Glomerular visceral epithelial cell (primary cell): ENCODE measurements at regions not wholly inside any gene's neighbourhood (a gene's known extent, or its start where the extent isn't known, plus 50 kb on each side); places are given as distances from the start of the nearest gene placed in this dataset.

Experiments
- DNase-seq: peaks from one replicate; pipeline ENCODE4 v3.0.0-alpha.2; 2016; ENCODE audit errors: extremely low spot score

DNA sequence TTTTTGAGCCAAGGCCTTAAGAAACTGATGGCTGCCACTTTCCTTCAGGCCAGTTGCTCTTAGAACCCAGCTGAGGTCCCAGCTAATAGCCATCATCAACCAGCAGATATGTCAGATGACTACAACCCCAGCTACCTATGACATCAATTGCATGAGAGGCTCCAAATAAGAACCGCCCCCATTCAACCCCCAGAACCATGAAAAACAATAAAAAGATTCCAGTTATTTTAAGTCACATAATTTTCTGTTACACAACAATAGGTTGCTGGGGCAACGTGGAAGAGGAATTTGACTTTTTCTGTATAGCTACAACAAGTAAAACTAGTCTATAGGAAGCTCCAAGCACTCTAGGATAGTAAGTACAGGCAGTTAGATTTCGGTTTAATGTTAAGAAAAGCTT is 216.3 kb upstream of the MTNR1B start:
- no peak for DNase-seq

DNA sequence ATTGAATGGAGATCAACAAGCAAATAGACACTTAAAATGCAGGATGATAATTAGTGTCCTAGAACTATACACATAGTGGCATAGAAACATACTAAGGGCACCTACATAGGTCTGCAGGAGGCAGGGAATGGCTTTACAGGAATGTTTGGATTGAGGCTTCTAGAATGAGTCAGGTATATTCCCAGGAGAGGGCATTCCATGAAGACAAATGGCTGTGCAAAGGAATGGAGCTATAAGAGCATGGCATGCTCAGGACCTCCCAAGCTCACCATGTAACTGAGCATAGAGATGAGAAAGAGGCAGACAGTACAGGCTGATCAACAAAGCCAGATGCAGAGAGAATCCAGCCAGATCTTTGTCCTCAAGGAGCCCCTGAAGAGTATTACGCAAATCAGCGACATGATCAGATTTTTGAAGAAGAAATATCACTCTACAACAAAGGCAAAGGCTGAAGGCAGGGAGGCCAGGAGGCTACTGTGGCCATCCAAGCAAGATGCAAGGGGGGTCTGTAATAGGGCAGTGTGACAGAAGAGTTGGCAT is 211.1 kb upstream of the MTNR1B start:
- no peak for DNase-seq

DNA sequence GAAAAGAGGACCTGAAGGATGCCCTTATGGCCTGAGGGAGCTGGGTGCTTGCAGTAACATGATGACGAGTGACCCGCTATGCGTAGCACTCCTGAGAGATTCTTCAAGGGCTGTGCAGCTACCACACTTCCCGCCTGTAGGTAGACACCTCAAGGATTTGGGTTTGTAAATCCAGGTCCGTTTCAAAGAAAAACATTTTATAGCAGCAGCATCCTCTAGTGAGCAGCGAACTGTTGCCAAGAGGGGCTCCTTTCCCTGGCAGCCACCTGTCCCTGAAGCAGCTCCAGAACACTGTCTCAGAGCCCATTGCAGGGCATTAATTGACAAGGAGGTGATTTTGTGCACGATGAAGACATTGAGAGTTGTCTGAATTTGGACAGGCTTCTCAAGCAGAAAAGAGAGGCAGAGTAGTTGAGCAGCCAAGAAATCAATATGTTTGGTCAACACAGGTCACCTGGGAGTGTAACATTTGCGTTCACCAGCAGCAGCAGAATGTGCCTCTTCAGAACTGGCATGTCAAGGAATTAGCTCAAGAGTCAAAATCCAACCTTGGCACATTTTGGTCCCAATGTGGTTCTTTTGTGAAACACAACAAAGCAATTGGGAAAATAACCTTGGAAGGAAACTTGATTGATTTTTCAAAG is 209.8 kb upstream of the MTNR1B start:
- no peak for DNase-seq

DNA sequence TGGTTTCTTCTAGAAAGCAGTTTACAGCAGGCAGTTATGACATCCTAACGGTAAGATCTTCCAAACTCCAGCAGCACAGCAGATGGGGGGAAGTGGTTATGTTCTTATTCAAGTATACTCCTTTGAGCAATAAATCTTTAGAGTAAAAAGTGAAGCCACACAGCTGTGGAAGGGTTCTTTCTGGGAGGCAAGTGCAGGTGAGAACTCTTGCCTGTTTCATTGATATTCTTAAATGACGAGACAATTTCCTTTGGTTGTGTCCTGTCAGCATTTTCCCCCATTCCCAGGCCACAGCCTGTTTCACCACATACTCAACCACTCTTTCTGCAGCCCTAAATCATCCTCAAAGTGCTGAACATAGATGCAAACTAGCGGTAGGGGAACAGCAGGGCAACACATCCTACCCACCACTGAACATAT is 207.3 kb upstream of the MTNR1B start:
- no peak for DNase-seq

DNA sequence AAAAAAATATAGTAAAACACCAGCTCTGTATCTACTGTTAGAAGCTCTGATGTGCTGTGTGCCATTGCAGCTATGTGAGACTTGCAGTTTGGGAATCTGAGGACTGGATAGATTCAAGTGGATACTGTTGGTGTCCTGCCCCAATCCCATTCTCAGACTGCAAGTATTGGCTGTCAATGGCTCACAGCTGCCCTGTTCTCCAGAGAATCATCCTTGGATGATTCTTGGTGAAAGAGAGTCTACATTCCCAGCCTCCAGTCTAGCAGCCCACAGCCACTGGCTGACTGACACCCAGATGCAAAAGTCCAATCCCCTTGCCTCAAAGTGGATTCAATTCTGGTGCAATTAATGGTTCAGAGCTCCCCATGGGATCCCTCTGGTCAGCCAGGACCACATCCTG is 206.1 kb upstream of the MTNR1B start:
- no peak for DNase-seq

DNA sequence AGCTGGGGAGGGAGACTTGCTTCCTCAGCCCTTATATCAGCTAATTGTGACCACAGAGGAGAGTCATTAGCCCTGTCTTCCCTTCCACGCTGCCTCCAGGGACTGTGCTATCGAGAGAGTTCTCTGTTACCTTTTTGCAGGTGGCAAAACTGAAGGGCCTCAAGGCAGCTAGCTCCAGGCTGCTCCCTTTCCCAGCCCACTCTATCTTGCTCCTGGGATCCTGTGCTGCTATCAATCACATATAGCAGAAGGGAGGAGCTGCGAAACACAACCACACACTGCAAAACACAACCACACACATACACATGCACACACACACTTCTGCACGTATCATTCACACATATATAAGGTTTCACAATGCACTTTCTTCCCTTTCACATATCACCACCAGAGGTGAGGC is 205.3 kb upstream of the MTNR1B start:
- no peak for DNase-seq

DNA sequence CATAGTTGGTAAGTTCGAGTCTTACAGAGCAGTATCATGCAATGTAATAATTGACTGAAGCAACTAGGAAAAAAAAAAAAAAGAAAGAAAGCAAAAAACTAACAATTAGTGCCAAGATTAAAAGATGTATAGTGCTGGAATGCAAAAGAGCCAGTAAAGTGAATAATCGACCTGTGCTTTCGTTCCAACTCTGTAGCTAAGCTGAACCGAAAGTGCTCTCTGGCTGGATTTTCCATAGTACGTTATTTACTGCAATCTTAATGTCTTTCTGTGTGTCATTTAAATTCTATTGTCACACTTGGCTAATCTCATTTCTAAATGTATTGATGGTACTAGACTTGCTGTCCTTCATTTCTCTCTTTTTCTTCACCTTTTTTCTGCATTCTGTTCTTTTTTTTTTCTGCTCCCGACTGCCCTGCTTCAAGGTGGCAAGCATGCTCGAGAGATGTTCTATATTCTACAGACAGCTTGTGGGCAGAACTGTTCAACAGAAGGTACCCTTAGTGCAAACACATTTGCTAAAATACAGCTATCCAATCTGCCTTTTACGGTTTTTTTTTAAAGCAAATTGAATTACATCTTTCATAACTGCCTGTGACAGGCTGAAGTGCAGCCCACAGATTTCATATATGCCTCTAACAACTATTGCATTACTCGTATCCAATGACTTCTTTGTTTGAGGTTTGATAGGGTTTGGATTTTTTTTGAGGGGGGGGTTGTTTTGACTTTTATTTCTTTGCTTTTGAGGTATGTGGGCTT is 204.2 kb upstream of the MTNR1B start:
- no peak for DNase-seq

DNA sequence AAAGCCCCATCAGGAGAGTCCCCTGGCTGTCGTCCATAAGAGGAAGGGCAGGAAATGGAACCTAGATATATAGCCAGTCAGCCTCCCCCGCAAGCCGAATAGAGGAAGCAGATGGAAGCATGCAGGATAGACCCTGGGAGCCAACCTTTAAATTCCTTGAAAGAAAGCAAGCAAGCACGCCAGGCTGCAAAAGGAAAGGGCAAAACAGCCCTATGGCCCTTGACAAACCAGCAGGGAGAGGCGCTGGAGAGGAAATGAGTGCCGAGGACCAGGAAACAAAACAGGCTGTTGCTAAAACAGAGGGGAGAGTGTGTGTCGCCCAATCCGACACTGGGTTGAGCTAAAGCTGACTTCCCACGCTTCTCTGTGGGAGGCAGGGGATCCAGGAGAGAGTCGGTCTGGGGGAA is 203.5 kb upstream of the MTNR1B start:
- no peak for DNase-seq

DNA sequence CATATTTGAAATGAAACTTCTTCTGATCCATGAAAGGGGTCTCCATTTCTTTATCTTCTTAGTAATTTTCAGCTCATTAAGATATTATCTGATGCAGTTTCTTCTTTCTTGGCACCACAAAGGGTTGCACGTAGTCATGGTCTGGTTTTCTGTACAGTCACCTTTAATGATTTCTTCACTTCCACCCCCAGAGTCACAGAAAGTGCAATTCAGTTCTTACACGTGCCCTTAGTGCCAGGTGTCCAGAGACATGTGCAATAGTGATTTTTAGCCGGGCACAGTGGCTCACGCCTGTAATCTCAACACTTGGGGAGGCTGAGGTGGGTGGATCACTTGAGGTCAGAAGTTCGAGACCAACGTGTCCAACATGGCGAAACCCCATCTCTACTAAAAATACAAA is 202.8 kb upstream of the MTNR1B start:
- DNase-seq: no peak

DNA sequence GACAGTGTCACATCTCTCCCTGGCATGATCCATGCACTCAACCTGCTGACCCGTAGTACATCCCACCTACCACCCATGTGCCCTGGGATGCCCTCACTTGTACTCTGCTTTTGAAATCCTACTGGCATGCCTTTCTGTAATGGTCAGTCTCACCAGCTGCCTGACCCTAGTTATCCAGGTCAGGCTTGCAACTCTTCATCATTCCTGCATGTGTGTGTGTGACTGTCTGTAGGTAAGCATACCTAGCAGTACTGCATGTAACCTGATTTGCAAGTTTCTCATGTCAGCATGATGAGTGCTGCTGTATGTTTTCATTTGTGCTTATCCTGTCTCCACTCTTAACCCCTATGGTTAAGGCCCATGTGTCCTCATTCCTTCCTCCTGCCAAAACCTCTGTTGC is 202.0 kb upstream of the MTNR1B start:
- no peak for DNase-seq

DNA sequence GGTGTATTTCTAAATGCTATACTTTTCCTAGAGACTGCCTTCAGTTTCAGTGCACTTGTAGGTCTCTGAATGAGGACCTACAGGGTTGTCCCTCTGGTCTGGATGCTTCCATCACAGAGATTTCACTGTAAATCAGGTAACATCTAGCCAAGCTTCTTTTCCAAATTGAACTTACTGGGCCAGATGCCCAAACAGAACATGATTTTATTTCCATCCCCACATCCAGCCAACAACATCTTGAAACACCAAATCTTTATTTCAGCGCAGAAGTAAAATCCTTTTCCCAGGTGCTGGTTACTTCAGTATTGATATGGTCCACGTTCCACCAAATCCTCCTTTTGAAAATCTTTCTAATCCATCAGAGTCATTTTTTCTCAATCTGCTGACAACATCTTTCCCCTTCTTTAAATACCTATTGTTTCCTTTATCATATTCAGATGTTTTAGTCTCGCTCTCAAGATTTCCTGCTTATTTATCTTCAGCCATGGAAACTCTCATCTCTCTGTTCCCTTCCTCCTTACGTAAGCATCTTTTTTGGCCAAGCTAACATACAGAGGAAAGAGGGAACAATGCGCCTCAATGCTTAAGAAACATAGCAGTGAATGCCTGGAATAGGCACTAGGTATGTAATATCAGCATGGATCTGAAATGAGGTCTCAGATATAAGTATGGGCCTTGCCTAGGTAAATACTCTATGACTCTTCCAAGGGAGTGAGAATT is 201.2 kb upstream of the MTNR1B start:
- no peak for DNase-seq

DNA sequence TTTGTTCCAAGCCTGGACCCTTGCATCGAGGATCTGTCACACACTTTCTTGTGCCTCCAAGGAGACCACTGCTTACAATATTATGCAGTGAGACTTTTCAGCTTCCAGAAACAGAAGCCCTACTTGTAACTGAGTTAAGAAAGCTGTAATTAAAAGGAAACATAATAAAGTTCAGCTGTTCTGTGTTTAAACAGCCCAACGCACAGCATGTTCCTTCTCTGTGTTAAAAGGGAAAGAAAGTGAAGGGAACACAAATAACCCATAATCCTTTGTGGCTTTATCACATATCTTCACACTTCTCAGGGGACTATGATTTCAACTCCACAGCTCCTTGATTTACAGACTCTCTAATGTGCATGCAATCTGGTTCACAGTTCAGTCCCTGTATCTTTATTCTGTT is 200.3 kb upstream of the MTNR1B start:
- no peak for DNase-seq

DNA sequence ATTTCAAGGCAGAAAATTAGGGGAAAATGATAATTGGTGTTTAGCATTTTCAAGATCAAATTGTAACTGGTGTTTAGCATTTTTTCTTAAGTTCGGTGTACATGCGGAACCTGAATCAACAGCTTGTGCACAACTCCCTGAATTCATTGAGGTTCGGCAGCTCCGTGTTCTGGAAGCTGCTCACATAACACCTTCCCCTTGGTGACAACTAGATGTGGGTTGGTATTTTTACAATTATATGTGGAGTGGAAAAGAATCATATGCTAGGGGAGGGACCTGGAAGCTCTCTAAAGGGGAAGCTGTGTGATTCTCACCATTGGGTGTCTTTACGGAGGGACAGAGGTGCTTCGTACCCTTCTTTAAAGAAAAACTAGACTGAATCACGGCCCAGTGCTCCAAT is 199.0 kb upstream of the MTNR1B start:
- DNase-seq: no peak

DNA sequence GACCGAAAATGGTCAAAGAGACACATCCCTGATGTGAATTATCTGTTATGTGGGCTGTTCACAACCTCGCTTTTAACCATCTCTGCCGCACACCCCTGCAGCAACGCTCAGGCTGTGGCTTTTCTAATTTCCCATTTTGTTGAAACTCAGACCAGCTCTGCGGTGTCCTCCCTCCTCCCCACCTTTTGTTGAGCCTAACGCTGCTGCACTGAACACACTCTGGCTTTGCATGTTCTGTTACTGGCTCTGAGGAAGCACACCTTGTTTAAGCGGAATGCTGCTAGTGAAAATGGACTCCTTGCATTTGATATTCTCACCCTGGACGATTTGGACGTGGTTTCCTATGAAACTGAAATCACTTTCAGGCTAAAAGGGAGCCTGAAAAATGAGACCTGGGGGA is 198.5 kb upstream of the MTNR1B start:
- DNase-seq: no peak

DNA sequence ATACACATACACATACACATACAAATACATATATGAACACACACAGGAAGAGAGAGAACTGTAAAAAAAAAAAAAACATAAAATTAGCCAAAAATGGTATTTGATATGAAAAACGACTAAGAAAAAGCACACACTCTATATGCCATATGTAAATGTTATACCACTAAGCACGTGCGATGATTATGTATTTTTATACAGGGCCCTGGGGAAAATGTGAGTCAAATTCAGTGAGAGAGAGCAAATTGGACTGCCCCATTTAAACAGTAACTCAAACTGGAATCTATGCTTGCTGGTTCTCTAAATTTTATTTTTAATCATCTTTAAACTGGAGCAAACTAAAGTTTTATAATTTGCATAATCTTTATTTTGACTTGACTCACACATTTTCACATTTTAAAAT is 197.8 kb upstream of the MTNR1B start:
- no peak for DNase-seq

DNA sequence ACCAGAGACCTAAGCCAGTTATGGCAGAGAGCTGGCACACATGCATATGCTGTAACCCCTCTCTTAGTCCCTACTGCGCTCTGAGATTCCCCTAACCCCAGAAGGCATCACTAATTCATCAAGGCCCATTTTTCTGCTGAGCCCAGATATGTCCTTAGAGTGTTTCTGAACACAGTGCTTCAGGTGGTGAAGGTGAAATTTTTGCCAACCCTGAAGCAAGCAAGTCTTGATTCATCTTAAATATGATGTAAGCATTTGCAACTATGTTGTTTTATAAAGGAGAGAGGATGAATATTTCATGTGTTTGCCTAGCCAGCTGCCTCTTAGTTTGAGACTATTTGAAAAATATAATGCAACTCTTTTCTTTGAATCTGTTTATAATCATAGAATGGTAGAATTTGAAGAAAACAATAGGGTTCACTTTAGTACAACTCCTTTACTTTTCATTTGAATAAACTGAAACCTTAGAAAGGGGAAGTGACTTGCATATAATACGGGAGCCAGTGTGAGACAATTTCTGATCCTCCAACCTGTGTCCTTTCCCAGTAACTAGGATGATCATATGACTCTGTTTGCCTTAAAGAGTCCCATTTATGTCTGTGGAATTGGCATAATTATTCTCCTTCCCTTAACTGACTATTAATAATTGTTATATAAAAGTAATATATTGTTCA is 194.3 kb upstream of the MTNR1B start:
- DNase-seq: no peak

DNA sequence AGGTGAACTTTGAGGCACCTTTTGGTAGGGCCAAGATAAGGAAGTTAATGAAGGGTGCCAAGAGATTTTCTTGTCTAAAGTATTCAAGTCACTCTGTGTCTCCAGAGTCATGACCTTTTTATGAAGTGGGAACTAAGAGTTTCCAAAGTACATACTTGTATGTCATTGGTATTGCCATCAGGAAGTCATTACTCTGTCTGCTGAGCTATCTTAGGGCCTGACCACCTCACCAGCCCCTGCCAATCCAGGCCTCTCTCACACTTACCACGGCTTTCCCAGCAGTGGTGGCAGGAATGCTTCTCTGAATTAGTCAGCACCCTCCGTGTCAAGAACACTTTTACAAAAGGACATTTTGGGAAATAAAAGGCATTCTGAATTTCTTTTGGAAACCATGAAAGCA is 192.8 kb upstream of the MTNR1B start:
- peak; percentile 25 for DNase-seq

DNA sequence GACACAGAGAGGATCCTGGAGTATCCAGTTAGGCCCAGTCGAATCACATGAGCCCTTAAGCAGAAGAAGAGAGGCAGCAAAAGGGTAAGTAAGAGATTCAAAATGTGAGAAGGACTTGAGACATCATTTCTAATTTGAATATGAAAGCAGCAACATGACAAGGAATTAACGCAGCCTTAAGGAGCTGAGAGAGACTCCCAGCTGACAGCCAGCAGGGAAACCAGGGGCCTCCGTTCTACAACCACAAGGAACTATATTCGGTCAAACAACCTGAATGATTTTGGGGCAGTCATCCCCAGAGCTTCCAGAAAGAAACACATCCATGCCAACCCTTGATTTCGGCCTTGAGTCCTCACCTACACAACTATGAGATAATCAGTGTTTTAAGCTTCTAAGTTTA is 189.7 kb upstream of the MTNR1B start:
- DNase-seq: no peak

DNA sequence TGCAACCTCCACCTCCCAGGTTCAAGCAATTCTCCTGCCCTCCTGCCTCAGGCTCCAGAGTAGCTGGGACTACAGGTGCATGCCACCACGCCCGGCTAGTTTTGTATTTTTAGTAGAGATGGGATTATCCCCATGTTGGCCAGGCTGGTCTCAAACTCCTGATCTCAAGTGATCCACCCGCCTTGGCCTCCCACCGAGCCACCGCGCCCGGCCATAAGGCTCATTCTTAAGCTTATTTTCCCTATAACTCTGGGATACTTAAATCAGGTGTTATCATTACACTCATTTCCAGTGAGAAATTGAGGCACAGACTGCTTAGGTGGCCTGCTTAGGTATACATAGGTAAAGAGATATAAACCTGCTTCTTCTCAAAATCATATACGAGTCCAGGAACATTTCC is 188.3 kb upstream of the MTNR1B start:
- DNase-seq: no peak

DNA sequence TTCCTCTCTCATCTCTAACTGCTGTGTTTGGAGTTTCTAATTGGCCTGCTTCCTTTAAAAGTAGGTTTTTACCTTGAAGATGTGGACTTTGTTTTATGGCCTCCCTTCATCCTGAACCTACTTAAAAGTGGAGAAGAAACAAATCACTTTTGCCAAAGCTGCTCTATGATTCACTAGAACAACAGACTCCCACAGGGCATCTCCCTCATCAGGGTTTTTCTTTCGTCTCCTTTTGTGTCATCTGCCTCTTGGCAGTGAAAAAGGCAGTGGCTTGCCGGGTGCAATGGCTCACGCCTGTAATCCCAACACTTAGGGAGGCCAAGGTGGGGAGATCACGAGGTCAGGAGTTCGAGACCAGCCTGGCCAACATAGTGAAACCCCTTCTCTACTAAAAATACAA is 186.6 kb upstream of the MTNR1B start:
- DNase-seq: no peak

DNA sequence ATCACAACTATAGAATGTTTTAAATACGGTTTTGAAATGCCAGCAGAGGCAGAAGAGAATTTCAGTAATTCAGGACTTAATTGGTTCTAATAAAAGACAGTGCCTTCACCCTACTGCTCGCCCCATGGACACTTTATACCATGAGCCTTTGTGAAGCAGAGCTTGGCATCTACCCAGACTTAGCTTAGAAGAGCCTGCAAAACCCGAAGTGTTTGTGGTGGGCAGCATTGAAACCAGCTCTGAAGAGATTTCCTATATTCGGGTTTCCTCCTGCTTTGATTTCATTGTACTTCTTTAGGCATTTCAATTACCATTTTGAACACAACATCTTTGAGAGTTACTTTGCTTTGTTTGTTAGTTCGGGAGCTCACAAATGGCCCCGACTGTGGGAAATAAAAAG is 185.1 kb upstream of the MTNR1B start:
- DNase-seq: no peak

DNA sequence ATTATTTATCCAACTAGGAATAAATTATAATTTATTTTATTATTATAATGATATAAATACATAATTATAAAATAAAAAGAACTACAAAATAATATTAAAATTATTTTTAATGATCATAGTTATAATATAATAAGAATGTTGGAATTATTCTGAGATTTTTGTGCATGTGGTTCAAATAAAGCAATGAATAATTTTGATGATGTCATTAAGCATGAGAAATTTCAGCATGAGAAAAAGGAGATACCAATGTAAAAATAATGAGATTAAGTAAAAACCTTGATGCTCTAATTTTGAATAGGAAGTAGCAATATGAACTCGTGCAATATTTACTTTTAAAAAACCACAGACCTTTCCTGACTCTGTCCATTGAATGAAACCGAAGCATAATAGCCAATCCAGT is 181.8 kb upstream of the MTNR1B start:
- no peak for DNase-seq
